H1 (cell line): ENCODE measurements at regions not wholly inside any gene's neighbourhood (a gene's known extent, or its start where the extent isn't known, plus 50 kb on each side); places are given as distances from the start of the nearest gene placed in this dataset.

ENCODE experiments used
- ATF3 ChIP-seq: IDR thresholded peaks from 2 replicates; pipeline ENCODE4 v1.6.1; 2011; ENCODE audit warnings: low read depth, mild to moderate bottlenecking, low read length; ENCODE audit not compliant: insufficient read depth
- CHD1 ChIP-seq: IDR thresholded peaks from 2 replicates; pipeline ENCODE4 v1.6.1; 2012; ENCODE audit warnings: low read depth, low read length, improper control_type of control experiment
- CREB1 ChIP-seq: IDR thresholded peaks from 2 replicates; pipeline ENCODE4 v1.6.1; 2012; ENCODE audit warnings: inconsistent platforms
- FOSL1 ChIP-seq: IDR thresholded peaks from 2 replicates; pipeline ENCODE4 v1.6.1; 2011; ENCODE audit warnings: mild to moderate bottlenecking, low read depth, low read length, moderate library complexity; ENCODE audit not compliant: insufficient read depth
- HDAC2 ChIP-seq, 2 experiments: fragments of 300-600 bp in 1 of 2; sonication (generic) in 1 of 2; IDR thresholded peaks; 2 replicates each; pipeline ENCODE4 v1.6.1; 2011 to 2012; ENCODE audit warnings: low read depth in 2 of 2, low read length in 2 of 2, mild to moderate bottlenecking in 2 of 2, moderate library complexity in 2 of 2, borderline replicate concordance in 1 of 2, inconsistent platforms in 1 of 2
- JUN ChIP-seq: IDR thresholded peaks from 2 replicates; pipeline ENCODE4 v1.6.1; 2011; ENCODE audit warnings: low read depth, mild to moderate bottlenecking, improper control_type of control experiment, low read length
- KDM5A ChIP-seq: fragments of 200-600 bp; IDR thresholded peaks from 2 replicates; pipeline ENCODE4 v1.7.1; 2012; ENCODE audit warnings: mild to moderate bottlenecking, low read length, inconsistent platforms, mixed read lengths
- NRF1 ChIP-seq: IDR thresholded peaks from 2 replicates; pipeline ENCODE4 v1.6.1; 2011; ENCODE audit warnings: mild to moderate bottlenecking, low read depth, low read length, improper control_type of control experiment
- POLR2A ChIP-seq, 2 experiments: IDR thresholded peaks; 1 replicate in 1 of 2; 2 replicates in 1 of 2; pipeline ENCODE4 v1.6.1; 2011; ENCODE audit warnings: low read depth in 2 of 2, low read length in 2 of 2, mild to moderate bottlenecking in 2 of 2; ENCODE audit errors: control extremely low read depth in 1 of 2
- RAD21 ChIP-seq, 2 experiments: IDR thresholded peaks in 1 of 2; conservative IDR thresholded peaks in 1 of 2; 2 replicates each; pipeline ENCODE4 v1.6.1; 2011; ENCODE audit warnings: low read depth in 2 of 2, low read length in 2 of 2, improper control_type of control experiment in 1 of 2, inconsistent platforms in 1 of 2, mild to moderate bottlenecking in 1 of 2, moderate library complexity in 1 of 2
- RBBP5 ChIP-seq: IDR thresholded peaks from 2 replicates; pipeline ENCODE4 v1.7.1; 2012; ENCODE audit warnings: low read depth, mild to moderate bottlenecking, inconsistent platforms, low read length, moderate library complexity, borderline replicate concordance
- RXRA ChIP-seq: IDR thresholded peaks from 2 replicates; pipeline ENCODE4 v1.6.1; 2011; ENCODE audit warnings: low read depth, mild to moderate bottlenecking, low read length, moderate library complexity; ENCODE audit not compliant: insufficient read depth
- SAP30 ChIP-seq: fragments of 300-600 bp; sonication (generic); IDR thresholded peaks from 2 replicates; pipeline ENCODE4 v1.7.1; 2012; ENCODE audit warnings: low read length, moderate library complexity, mild to moderate bottlenecking, inconsistent platforms; ENCODE audit not compliant: insufficient read depth, insufficient replicate concordance
- SIN3A ChIP-seq, 2 experiments: IDR thresholded peaks in 1 of 2; conservative IDR thresholded peaks in 1 of 2; 2 replicates each; pipeline ENCODE4 v1.6.1; 2011 to 2012; ENCODE audit warnings: low read length in 2 of 2, improper control_type of control experiment in 1 of 2, low read depth in 1 of 2, mild to moderate bottlenecking in 1 of 2
- SIX5 ChIP-seq: IDR thresholded peaks from 2 replicates; pipeline ENCODE4 v1.6.1; 2011; ENCODE audit warnings: mild to moderate bottlenecking, low read depth, low read length
- SP4 ChIP-seq: IDR thresholded peaks from 2 replicates; pipeline ENCODE4 v1.6.1; 2012; ENCODE audit warnings: low read length, inconsistent platforms
- SRF ChIP-seq: IDR thresholded peaks from 2 replicates; pipeline ENCODE4 v1.6.1; 2011; ENCODE audit warnings: mild to moderate bottlenecking, low read depth, low read length, moderate library complexity
- ZNF274 ChIP-seq: IDR thresholded peaks from 2 replicates; pipeline ENCODE4 v1.7.0; 2012; ENCODE audit warnings: low read length, borderline replicate concordance; ENCODE audit errors: extremely low read depth

DNA sequence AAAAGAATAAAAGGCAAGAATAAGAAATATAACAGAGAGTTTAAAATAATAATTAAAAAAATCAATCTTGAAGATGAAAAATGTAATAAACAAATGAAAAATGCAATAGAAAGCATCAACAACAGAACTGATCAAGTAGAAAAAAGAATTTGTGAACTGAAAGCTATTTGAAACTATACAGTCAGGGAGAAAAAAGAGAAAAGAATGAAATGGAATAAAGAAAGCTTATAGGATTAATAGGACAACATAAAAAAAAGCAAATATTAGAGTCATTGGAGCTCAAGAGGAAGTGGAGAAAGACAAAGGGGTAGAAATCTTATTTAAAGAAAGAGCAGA, 126.8 kb upstream of the RPL34 start (continued):
- TF ChIP-seq NRF1 = no peak
- no peak for TF ChIP-seq JUN
- no peak for TF ChIP-seq CHD1
- no peak for TF ChIP-seq KDM5A
- TF ChIP-seq ZNF274 = no peak
- no peak for TF ChIP-seq RAD21 (IDR thresholded peaks at IDR 0.05 in 1 of 2, conservative IDR thresholded peaks at IDR 0.05 in 1 of 2; ENCODE audit: low read depth in 2 of 2, low read length in 2 of 2)
- TF ChIP-seq POLR2A (IDR thresholded peaks at IDR 0.05; ENCODE audit: control extremely low read depth in 1 of 2, low read depth in 2 of 2, low read length in 2 of 2) = no peak
- TF ChIP-seq SIN3A (conservative IDR thresholded peaks at IDR 0.05 in 1 of 2, IDR thresholded peaks at IDR 0.05 in 1 of 2; ENCODE audit: low read depth in 1 of 2, low read length in 2 of 2) = no peak
- TF ChIP-seq SP4 = no peak
- no peak for TF ChIP-seq FOSL1
- no peak for TF ChIP-seq SAP30
- TF ChIP-seq HDAC2 (IDR thresholded peaks at IDR 0.05; ENCODE audit: borderline replicate concordance in 1 of 2, low read depth in 2 of 2, low read length in 2 of 2) = no peak
- TF ChIP-seq SIX5 = no peak
- no peak for TF ChIP-seq RBBP5
- no peak for TF ChIP-seq RXRA
- no peak for TF ChIP-seq CREB1
- TF ChIP-seq SRF = no peak
- no peak for TF ChIP-seq ATF3
